VCaP (cell line): ENCODE measurements at regions not wholly inside any gene's neighbourhood (a gene's known extent, or its start where the extent isn't known, plus 50 kb on each side); places are given as distances from the start of the nearest gene placed in this dataset.

Source experiments
- H3K27ac ChIP-seq: fragments of 450-650 bp; 2 replicates; pipeline ENCODE4 v1.5.1; 2017
- TF ChIP-seq, protein P1 (sequence below): fragments of 450-650 bp; conservative IDR thresholded peaks from 2 replicates; pipeline ENCODE4 v1.5.1; 2017; ENCODE audit warnings: mild to moderate bottlenecking, moderate library complexity

DNA sequence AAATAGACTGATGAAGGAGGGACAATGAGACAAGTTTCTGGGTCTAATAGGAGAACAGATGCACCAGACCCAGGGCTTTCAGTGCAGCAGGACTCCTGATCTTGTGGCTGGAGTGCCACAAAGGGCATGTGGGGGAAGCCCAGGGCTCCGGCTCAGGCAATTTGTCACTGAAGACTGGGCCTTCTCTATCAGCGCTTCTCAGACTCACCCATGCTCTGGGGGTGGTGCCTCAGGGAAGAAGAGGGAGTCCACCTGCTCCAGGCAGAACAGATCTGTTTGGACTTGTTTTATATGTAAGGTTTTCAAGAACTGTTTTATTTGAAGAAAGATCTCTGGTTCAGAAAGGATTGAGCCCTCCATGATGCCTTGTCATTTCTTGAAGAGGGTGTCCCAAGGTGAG, 112.4 kb upstream of the TLE3 start:
- TF ChIP-seq, protein P1, sequence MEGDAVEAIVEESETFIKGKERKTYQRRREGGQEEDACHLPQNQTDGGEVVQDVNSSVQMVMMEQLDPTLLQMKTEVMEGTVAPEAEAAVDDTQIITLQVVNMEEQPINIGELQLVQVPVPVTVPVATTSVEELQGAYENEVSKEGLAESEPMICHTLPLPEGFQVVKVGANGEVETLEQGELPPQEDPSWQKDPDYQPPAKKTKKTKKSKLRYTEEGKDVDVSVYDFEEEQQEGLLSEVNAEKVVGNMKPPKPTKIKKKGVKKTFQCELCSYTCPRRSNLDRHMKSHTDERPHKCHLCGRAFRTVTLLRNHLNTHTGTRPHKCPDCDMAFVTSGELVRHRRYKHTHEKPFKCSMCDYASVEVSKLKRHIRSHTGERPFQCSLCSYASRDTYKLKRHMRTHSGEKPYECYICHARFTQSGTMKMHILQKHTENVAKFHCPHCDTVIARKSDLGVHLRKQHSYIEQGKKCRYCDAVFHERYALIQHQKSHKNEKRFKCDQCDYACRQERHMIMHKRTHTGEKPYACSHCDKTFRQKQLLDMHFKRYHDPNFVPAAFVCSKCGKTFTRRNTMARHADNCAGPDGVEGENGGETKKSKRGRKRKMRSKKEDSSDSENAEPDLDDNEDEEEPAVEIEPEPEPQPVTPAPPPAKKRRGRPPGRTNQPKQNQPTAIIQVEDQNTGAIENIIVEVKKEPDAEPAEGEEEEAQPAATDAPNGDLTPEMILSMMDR, result no peak
- H3K27ac ChIP-seq, result no peak overlapping the region

DNA sequence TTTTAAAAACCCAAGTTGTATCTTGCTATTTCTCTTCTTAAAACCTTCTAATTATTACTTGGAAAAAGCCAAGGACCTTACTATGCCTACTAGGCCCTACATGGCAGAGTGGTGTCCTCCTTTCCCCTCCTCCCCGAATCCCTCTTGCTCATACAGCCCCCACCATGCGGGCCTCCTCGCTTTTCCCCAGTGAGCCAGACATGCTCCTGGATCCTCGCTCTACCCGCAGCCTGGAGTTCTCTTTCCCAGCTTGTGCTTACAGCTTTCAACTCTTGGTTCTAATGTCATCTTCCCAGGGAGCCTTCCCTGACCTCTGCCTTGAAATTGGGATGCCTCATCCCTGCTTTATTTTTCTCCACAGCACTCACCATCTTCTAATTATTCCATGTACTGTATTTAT, 111.8 kb upstream of the TLE3 start:
- H3K27ac ChIP-seq, result no peak overlapping the region

DNA sequence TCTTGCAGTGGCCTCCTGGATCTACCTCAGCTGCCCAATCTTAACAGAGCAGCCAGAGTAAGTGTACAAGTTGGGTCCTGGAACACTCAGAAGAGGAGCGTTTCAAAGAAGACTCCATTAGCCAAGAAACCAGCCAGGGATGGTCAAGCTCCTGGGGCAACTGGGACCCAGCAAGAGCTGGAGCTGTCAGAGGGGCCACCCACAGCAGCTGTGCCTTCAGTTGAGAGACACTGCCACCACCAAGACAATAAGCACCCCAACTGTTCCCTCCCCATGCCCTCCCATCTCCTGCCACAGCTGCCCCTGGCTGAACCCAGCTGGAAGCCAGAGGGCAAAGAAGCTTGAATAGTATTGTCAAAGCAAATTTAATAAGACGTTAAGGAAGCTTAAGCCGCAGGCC, 110.6 kb upstream of the TLE3 start:
- TF ChIP-seq, protein P1, result no peak
- no peak overlapping the region for H3K27ac ChIP-seq

More for the DNA sequence above, 111.8 kb upstream of the TLE3 start:
- TF ChIP-seq, protein P1, result no peak

DNA sequence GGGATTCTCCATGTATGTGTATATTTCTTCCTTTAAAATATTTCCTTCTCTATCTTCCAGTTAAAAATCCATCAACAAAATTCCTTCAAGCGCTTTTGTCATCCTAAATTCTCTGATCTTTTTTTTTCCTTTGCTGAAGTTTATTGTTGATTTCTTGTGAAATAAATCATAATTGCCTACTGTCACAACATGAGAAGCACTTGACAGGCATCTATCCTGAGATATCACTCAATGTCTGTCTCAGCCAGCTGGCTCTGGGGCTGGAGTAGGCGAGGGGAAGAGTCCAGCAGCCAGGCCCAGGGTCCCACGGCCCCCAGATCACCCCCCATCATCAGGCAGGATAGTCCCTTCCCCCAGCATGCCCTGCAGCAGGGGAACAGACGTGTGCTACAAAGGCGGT, 109.0 kb upstream of the TLE3 start:
- TF ChIP-seq, protein P1, result no peak
- no peak overlapping the region for H3K27ac ChIP-seq

DNA sequence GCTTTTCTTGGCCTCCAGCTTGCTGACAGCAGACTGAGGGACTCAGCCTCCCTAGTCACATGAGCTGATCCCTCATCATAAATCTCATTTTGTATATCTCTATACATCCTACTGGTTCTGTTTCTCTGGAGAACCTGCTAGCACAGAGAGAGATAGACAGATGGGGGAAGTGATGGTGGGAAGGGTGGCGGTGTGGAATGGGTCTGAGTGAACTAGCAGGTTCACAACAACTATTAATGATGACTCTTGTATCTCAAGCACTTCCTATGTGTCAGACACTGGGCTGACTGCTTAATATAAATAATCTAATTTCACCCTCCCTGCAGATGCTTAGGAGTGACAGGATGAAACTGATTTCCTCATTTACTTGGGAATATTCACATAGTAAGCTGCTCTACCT, 106.9 kb upstream of the TLE3 start:
- TF ChIP-seq, protein P1, result no peak
- no peak overlapping the region for H3K27ac ChIP-seq

DNA sequence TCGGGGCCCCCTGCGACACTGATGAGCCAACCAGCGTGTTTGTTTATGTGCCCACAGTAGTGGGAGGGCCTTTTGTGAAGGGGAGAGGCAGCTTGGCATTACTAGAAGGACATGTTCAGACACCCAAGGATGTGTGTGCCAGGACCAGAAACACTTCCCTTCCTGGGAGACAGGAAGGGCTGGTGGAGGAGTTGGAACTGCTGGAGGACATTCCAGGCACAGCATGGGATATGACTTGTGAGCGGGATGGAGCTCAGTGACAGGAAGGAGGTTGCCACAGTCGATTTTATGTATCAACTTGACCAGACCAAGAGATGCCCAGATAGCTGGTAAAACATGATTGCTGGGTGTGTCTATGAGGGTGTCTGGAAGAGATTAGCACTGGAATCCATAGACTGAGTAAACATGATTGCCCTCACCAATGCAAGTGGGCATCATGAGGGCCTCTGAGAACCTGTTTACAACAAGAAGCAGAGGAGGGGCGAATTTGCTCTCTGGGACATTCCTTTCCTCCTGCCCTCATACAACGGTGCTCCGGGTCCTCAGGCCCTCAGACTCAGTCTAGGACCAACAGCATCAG, 106.4 kb upstream of the TLE3 start:
- H3K27ac ChIP-seq, result no peak overlapping the region
- TF ChIP-seq, protein P1, result no peak

DNA sequence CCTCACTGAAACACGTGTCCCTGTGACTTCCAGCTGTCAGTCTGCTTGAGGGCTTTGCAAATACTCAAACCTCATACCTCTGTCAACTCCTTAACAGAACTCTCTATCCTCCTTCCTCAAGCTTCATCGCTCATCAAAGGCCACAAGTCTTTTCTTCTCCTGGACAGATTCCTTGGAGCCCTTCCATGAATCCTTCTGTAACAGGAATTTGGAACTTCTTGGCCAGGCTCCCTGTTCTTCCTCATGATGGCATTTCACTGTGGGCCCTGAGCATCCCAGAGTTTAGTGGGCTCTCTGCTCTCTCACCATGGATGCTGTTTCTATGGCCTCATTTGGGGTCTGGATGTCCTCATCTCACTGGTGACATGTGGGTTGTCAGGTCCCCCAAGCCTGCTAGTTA, 105.0 kb upstream of the TLE3 start:
- no peak overlapping the region for H3K27ac ChIP-seq
- TF ChIP-seq, protein P1, result no peak
